ENCODE measurements at regions not wholly inside any gene's neighbourhood (a gene's known extent, or its start where the extent isn't known, plus 50 kb on each side); places are given as distances from the start of the nearest gene placed in this dataset.
"Not testable (repeated sequence)": the region's sequence is repeated elsewhere in the genome, so short reads cannot be mapped to it uniquely, and the experiment has no call there.

GRCh38 chr6:104484626-104485025 is 375.1 kb downstream of the HACE1 start:
- DNase-seq: no peak

GRCh38 chr6:104484191-104484590 is 375.5 kb downstream of the HACE1 start:
- DNase-seq: no peak

GRCh38 chr6:104483225-104483834 is 376.4 kb downstream of the HACE1 start:
- no peak for DNase-seq

GRCh38 chr6:104477569-104477968 is 382.1 kb downstream of the HACE1 start:
- no peak for DNase-seq

- no peak for DNase-seq
Observed at GRCh38 chr6:104473021-104473429, 386.7 kb downstream of the HACE1 start.

DNA sequence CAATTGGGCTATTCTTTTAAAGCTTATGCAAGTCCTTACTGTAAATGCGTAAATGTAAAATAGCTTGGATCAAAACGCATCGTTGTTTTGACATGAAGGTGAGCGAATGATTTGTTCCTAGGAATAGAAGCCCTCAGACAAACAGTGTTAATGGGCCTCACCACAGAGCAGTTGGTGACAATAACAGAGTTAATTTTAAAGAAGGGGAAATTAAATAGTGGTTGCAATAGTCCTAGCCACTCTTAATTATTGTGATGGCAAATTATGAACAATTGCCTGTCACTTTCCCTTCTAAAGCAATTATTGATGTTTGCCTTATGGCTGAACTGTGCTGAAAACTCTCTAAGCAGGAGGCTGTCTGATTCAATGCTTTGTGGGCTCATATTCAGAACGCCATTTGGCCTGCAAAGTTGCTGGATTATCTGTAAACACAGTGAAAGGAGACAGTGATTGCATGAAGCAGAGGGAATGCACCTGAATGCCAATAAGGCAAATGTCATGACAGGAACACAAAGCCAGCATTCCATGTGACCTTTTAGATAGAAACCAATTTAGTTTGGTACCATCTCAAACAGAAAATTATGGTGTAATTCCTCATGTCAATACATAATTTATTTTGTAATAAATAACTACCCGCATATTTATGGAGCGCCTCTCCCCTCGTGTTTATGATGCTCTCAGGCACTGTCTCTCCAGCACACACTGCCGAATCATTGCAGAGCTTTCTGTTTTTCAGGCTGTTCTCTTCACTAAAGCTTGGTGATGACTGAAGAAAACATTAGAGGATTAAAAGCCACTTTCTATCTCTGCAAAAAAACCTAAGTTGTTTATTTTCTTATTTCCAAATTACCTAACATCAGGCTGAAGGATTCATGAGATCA is 387.5 kb downstream of the HACE1 start:
- no peak for DNase-seq

- no peak for DNase-seq
Observed at GRCh38 chr6:104466306-104466705, 393.4 kb downstream of the HACE1 start.

- DNase-seq: no peak
Observed at GRCh38 chr6:104462811-104463599, 396.7 kb downstream of the HACE1 start.

GRCh38 chr6:104460738-104461483 is 398.8 kb downstream of the HACE1 start:
- no peak for DNase-seq

- no peak for DNase-seq
Observed at GRCh38 chr6:104459543-104459942, 400.2 kb downstream of the HACE1 start.

- no peak for DNase-seq
Observed at GRCh38 chr6:104449918-104450317, 409.8 kb downstream of the HACE1 start.

- not testable (repeated sequence) for DNase-seq
Observed at GRCh38 chr6:104446101-104447080, 413.3 kb downstream of the HACE1 start.

DNA sequence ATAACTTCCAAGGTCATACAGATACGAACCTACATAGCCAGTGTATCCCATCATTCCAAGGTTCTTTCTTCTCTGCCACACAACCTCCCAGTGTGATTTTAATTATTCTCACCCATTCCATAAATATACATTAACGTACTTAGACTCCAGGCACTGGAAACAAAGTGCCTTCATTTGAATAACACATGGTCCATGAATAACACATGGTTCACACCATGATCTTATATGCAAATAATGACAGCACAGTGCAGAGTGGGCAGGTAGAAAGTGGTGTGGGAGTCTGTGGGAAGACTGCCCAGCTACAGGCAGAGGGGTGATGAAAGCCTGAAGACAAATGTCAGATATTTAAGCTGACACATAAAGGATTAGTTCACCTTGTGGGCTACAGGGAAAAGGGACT is 425.2 kb downstream of the HACE1 start:
- DNase-seq: no peak

DNA sequence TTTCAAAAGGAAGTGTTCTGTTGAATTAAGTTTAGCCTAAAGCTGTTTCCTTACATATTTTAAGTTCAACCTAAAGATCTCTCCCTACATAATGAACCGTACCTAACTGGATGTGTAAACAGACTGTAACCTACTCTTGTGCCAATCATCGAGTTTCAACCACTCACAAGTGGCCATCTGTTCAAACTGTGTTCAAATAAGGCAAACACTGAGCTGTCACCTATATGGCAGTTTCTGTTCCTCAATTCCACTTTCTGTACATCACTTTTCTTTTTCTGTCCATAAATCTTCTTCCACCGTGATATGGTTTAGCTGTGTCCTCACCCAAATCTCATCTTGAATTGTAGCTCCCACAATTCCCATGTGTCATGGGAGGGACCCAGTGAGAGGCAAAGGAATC is 428.6 kb downstream of the HACE1 start:
- DNase-seq: no peak

DNA sequence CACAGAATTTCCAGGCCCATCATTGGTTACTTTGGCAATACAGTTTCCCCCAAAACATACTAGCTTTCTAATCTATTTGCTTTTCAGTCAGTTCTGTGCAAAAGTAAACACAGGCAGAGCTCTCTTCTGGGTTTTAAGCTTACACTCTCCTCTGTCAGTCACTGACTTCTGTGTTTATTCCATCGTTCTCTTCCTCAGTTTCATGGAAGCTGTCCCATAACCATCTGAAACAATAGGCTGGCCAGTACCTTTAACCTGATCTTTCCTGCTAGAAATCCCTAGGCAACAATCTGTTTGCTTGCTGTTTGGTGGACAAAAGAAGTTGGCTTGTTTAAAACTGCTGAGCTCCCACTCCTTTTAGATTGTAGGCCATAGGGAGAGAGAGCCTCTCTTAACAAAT is 431.5 kb downstream of the HACE1 start:
- DNase-seq: no peak

GRCh38 chr6:104423691-104424090 is 436.0 kb downstream of the HACE1 start:
- no peak for DNase-seq

DNA sequence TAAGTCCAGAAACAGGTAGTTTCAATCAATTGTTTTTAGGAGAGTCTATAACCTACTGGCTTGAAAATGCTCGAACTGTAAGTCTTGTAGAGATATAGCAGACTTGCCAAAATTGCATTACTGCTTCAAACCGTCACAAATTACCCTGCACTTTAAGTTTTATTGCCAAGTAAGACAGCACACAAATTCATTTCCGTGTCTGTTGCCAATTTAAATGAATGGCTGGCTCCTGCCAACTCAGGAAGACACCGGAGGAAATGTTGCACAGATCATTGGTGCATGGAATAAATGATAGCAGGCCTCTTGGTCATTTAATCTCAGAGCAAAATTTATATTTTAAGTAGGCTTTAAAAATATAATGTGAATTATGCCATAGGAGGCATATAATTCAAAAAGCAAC is 438.1 kb downstream of the HACE1 start:
- DNase-seq: no peak

DNA sequence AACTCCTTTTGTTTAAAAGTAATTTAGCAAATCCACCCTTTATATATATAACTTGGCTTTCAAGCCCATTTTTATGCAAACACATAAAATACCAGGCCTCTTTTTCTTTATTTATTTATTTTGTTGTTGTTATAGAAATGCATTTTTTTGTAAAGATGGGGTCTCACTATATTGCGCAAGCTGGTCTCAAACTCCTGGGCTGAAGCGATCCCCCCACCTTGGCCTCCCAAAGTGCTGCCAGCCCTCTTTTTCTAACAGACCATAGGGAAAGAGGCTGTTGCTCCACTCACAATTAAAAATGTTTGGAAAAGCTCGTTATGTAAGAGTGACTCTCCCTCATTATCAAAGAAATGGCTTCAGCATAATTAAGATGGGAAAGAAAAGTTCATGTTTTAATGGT is 440.9 kb downstream of the HACE1 start:
- DNase-seq: no peak

DNA sequence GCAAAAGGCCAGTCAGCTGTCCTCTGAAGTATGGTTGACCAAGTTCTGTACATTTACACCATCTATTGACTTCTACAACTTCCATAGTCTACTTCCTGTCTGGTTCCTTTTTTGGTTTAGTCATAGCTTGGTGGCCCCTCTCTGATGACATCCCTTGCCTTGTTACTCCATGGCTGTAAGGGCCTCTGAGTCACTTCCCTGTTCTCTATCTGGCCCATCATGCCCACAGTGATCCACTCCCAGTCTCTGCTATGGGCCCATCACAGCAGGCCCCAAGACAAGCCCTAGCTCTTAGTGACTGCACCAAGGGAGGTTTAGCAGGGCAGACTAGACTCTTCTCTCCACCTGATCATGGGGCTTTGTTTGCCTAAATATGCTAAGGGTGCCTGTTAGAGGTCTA is 441.6 kb downstream of the HACE1 start:
- no peak for DNase-seq

DNA sequence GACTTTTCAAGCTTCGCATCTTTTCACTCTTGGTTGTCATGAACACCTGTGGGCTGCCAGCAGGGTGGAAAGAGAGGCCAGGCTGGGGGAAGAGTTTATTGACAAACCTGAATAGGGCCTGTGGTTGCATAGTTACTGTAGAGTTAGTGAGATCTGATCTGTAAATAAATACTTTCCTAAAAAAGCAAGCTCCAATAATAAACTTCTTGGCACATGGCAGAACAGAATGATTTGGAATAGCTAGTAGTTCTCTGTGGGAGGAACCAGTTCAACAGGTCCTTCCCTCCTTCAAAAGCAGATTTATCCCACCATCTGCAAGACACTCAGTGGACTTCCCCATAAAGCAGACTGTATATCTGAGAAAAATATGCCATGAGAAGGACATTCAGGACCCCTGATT is 445.0 kb downstream of the HACE1 start:
- DNase-seq: no peak

GRCh38 chr6:104413767-104414166 is 446.0 kb downstream of the HACE1 start:
- no peak for DNase-seq

- no peak for DNase-seq
Observed at GRCh38 chr6:104411302-104411701, 448.4 kb downstream of the HACE1 start.

All from activated T-cell treated with anti-CD3 and anti-CD28 coated beads, Interleukin-2, amount 50 U/mL, for 48 hours (primary cell).